ENCODE measurements at regions not wholly inside any gene's neighbourhood (a gene's known extent, or its start where the extent isn't known, plus 50 kb on each side); places are given as distances from the start of the nearest gene placed in this dataset.
"Not testable (repeated sequence)": the region's sequence is repeated elsewhere in the genome, so short reads cannot be mapped to it uniquely, and the experiment has no call there.

DNA sequence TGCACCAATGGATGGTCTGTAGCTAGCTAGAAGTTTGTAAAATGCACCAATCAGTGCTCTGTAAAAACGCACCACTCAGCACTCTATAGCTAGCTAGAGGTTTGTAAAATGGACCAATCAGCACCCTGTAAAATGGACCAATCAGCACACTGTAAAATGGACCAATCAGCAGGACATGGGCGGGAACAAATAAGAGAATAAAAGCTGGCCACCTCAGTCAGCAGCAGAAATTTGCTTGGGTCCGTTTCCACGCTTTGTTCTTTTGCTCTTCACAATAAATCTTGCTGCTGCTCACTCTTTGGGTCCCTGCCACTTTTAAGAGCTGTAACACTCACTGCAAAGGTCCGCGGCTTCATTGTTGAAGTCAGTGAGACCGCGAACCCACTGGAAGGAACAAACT, 109.5 kb downstream of the AKAP11 start:
- H3K4ac ChIP-seq (replicated peaks; ENCODE audit: insufficient read length, low read depth, low read length); H2BK12ac ChIP-seq (ENCODE audit: low read depth, low read length); CTCF ChIA-PET (ENCODE audit: partially characterized antibody); H4K5ac ChIP-seq (ENCODE audit: insufficient read length, low read depth, low read length); FAIRE-seq; H2AFZ ChIP-seq (ENCODE audit: low read length); H3K27ac ChIP-seq (ENCODE audit: low read depth, low read length); H3K18ac ChIP-seq (ENCODE audit: extremely low read depth, low read length); H3K23ac ChIP-seq (ENCODE audit: insufficient read length); H4K91ac ChIP-seq (replicated peaks; ENCODE audit: insufficient read length, low read length); POLR2A ChIA-PET (ENCODE audit: partially characterized antibody); H2BK5ac ChIP-seq (ENCODE audit: low read depth, low read length); H3K23me2 ChIP-seq (ENCODE audit: low read depth, low read length); H4K8ac ChIP-seq (ENCODE audit: extremely low read depth, insufficient read depth, low read length); H3K36me3 ChIP-seq (ENCODE audit: control insufficient read depth in 2 of 4, insufficient read depth in 4 of 4, low read length in 3 of 4); H2BK15ac ChIP-seq (ENCODE audit: low read length); H2BK20ac ChIP-seq (ENCODE audit: low read length); H3K14ac ChIP-seq (ENCODE audit: insufficient read length); H2AK5ac ChIP-seq (ENCODE audit: low read depth, low read length); DNase-seq (ENCODE audit: low read depth in 1 of 2, low spot score in 2 of 2); H3K56ac ChIP-seq (replicated peaks; ENCODE audit: insufficient read length, low read depth, low read length); H2BK120ac ChIP-seq (replicated peaks; ENCODE audit: low read depth, low read length); H4K20me1 ChIP-seq (replicated peaks in 1 of 2; ENCODE audit: control insufficient read depth in 1 of 2, insufficient read depth in 2 of 2, low read length in 2 of 2); H3K79me2 ChIP-seq (ENCODE audit: control insufficient read depth in 1 of 2, insufficient read depth in 2 of 2, low read length in 2 of 2); H3K79me1 ChIP-seq (ENCODE audit: low read depth, low read length); H3K27me3 ChIP-seq (replicated peaks in 1 of 4; ENCODE audit: control insufficient read depth in 3 of 4, extremely low read depth in 1 of 4, insufficient read depth in 3 of 4, low read length in 3 of 4); H3K9me3 ChIP-seq (ENCODE audit: insufficient read depth in 2 of 2, low read depth in 1 of 2, low read length in 1 of 2); H3K4me2 ChIP-seq (ENCODE audit: insufficient read depth in 1 of 2, low read depth in 2 of 2, low read length in 2 of 2); H3K9ac ChIP-seq (replicated peaks in 1 of 4; ENCODE audit: extremely low read depth in 1 of 4, low read depth in 3 of 4, low read length in 3 of 4); H3K4me3 ChIP-seq (ENCODE audit: extremely low read depth in 1 of 4, insufficient read depth in 2 of 4, low read depth in 3 of 4, low read length in 4 of 4); H3K4me1 ChIP-seq (replicated peaks in 1 of 4; ENCODE audit: control insufficient read depth in 3 of 4, insufficient read depth in 4 of 4, low read length in 3 of 4): not testable (repeated sequence)
- 96% methylated on average over 8 of the region's 8 CpGs; no CpG with 5 or more reads in 1 of the 2 experiments for WGBS, 2 experiments (ENCODE audit: extremely low coverage in 1 of 2, insufficient coverage in 1 of 2, insufficient read length in 1 of 2, insufficient replicate concordance in 2 of 2, low coverage in 1 of 2, low lambda C conversion rate in 2 of 2, missing lambda C conversion rate in 1 of 2)

Data from H1 (cell line).